ENCODE measurements at regions not wholly inside any gene's neighbourhood (a gene's known extent, or its start where the extent isn't known, plus 50 kb on each side); places are given as distances from the start of the nearest gene placed in this dataset.

GRCh38 chr7:148950806-148951205 lies 66.7 kb upstream of the EZH2 start:
- no peaks in the 10 kb centered on the region for H3K4me1 ChIP-seq
- ATAC-seq, result no peak
- H3K36me3 ChIP-seq (ENCODE audit: insufficient read depth in 1 of 2, low read depth in 1 of 2), result no peaks in the 10 kb centered on the region
- no peaks in the 10 kb centered on the region for H3K9me3 ChIP-seq
- no peak overlapping the region for H3K4me3 ChIP-seq
- no peak for TF ChIP-seq CTCF (IDR thresholded peaks at IDR 0.05)
- H3K27ac ChIP-seq, result no peak overlapping the region
- intact Hi-C loops (cut with DNase I), result no loop called here
- 90 to 93% (median 92%) methylated on average over 4 of the region's 4 CpGs for WGBS, 3 donors
- no peak for DNase-seq
- no peaks in the 10 kb centered on the region for H3K27me3 ChIP-seq (ENCODE audit: insufficient read depth in 3 of 3, low read length in 2 of 3)

GRCh38 chr7:148944935-148945934 lies 61.1 kb upstream of the EZH2 start:
- Histone ChIP-seq H3K9me3 (no peaks in the 10 kb centered on the region), H3K27ac (no peak overlapping the region), H3K4me1 (peaks cover 1% of the 10 kb centered on the region), H3K27me3 (ENCODE audit: insufficient read depth in 3 of 3, low read length in 2 of 3) (no peaks in the 10 kb centered on the region), H3K36me3 (ENCODE audit: insufficient read depth in 1 of 2, low read depth in 1 of 2) (no peaks in the 10 kb centered on the region), H3K4me3 (no peak overlapping the region)
- intact Hi-C loops (cut with DNase I), result loop anchor here in 1 of 2 donors (5.0 kb wide), 1 partner anchor 248 kb away; the partner anchor contains the start of gene CUL1
- peak in 1 of 2 donors; percentile 54 for DNase-seq
- WGBS, 3 donors, result 41 to 57% (median 55%) methylated on average over 8 of the region's 8 CpGs
- TF ChIP-seq CTCF (IDR thresholded peaks at IDR 0.05), result no peak
- ATAC-seq, result peak; percentile 17 to 39 (median 30)

- peak; percentile 44 for TF ChIP-seq CTCF (IDR thresholded peaks at IDR 0.05)
- DNase-seq, result peak; percentile 49 to 70
- intact Hi-C loops (cut with DNase I), result loop anchor here in 1 of 2 donors (2.0 to 5.0 kb wide), 2 partner anchors 57 to 244 kb away; partner anchors contain the start of genes CUL1 and EZH2
- H3K9me3 ChIP-seq, result no peaks in the 10 kb centered on the region
- 5 to 6% (median 6%) methylated on average over 17 of the region's 17 CpGs for WGBS, 3 donors
- peaks cover 5% of the 10 kb centered on the region for H3K4me1 ChIP-seq
- no peaks in the 10 kb centered on the region for H3K36me3 ChIP-seq (ENCODE audit: insufficient read depth in 1 of 2, low read depth in 1 of 2)
- no peaks in the 10 kb centered on the region for H3K27me3 ChIP-seq (ENCODE audit: insufficient read depth in 3 of 3, low read length in 2 of 3)
- H3K27ac ChIP-seq, result peak overlapping the region; percentile 91
- peak overlapping the region; percentile 72 for H3K4me3 ChIP-seq
- peak; percentile 61 to 77 (median 66) for ATAC-seq
Observed at GRCh38 chr7:148941598-148942275, 57.6 kb upstream of the EZH2 start.

GRCh38 chr7:148940702-148941597 lies 56.9 kb upstream of the EZH2 start:
- Histone ChIP-seq H3K4me1 (peaks cover 5% of the 10 kb centered on the region), H3K27me3 (ENCODE audit: insufficient read depth in 3 of 3, low read length in 2 of 3) (no peaks in the 10 kb centered on the region), H3K9me3 (no peaks in the 10 kb centered on the region), H3K36me3 (ENCODE audit: insufficient read depth in 1 of 2, low read depth in 1 of 2) (no peaks in the 10 kb centered on the region), H3K4me3 (peak overlapping the region; percentile 72), H3K27ac (peak overlapping the region; percentile 91)
- DNase-seq (peak; percentile 83 to 91), ATAC-seq (peak; percentile 92 to 94 (median 94))
- intact Hi-C loops (cut with DNase I), result loop anchor here in 1 of 2 donors (2.0 to 5.0 kb wide), 2 partner anchors 56 to 244 kb away; partner anchors contain the start of genes CUL1 and EZH2
- TF ChIP-seq CTCF (IDR thresholded peaks at IDR 0.05), result no peak
- 0 to 1% (median 1%) methylated on average over 42 to 43 of the region's 43 CpGs for WGBS, 3 donors

All from psoas muscle (tissue), 7 donors.